ENCODE measurements at regions not wholly inside any gene's neighbourhood (a gene's known extent, or its start where the extent isn't known, plus 50 kb on each side); places are given as distances from the start of the nearest gene placed in this dataset.

DNA sequence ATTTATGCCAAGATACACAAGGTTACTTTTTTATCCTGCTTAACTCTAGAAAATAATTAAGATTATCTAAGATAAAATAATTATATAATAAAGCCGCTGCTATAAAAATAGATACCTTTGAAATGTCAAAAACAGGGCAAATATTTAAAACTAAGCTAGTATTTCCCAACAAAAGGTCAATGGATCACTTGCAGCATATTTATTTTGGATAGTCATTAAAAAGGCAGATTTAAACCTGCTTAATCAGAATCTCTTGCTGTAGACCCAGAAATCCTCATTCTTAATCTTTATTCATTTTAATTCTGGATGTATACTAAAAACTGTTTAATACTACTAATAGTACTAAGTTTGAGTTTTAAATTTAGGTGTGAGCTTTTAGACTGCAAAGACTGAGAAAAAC is 139.0 kb upstream of the CWC22 start:
- no peak for FAIRE-seq
- TF ChIP-seq, protein P1, sequence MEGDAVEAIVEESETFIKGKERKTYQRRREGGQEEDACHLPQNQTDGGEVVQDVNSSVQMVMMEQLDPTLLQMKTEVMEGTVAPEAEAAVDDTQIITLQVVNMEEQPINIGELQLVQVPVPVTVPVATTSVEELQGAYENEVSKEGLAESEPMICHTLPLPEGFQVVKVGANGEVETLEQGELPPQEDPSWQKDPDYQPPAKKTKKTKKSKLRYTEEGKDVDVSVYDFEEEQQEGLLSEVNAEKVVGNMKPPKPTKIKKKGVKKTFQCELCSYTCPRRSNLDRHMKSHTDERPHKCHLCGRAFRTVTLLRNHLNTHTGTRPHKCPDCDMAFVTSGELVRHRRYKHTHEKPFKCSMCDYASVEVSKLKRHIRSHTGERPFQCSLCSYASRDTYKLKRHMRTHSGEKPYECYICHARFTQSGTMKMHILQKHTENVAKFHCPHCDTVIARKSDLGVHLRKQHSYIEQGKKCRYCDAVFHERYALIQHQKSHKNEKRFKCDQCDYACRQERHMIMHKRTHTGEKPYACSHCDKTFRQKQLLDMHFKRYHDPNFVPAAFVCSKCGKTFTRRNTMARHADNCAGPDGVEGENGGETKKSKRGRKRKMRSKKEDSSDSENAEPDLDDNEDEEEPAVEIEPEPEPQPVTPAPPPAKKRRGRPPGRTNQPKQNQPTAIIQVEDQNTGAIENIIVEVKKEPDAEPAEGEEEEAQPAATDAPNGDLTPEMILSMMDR (IDR thresholded peaks at IDR 0.05; ENCODE audit: insufficient read depth, missing control alignments), result no peak
- DNase-seq (ENCODE audit: insufficient read length, low spot score), result no peak

DNA sequence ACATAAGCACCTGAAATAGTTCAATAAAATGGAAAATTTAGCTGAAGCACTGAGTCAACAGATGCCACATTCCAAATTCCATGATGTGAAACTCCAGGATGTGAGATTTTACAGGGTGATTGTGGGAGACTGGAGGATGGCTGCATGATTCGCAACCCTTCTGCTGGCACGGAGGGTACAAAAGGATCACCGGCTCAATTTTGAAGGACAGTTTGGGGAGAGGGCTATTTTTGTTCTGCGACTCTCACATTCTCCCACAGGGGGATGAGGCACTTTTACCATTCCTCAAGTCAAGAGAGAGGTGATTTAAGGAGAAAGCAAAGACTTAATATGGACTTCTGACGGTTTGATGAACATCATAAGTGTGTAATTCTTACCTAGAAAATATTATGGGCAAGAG is 138.1 kb upstream of the CWC22 start:
- TF ChIP-seq, protein P1 (IDR thresholded peaks at IDR 0.05; ENCODE audit: insufficient read depth, missing control alignments), result no peak
- FAIRE-seq (no peak), DNase-seq (ENCODE audit: insufficient read length, low spot score) (no peak)

DNA sequence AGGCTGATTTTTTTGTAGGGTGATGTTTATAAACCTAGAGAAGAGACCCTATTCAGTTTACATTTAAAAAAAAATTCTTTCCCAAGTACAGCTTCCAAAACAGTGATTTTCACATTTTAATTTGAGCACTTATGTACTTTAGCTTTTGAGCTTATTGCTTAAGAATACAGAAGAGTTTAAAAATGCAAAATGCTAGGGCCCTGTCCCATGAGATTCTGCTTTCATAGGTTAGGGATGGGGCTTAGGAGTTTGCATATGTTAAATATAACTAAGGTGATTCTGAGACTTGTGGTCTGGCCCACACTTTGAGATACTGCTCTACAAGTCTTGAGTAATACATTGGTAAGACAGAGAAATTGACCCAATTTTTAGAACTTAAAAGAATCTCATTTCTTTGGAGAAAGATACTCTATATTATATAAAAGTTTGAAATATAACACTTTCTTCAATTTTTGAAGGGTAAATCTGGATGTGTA is 137.3 kb upstream of the CWC22 start:
- TF ChIP-seq, protein P1 (IDR thresholded peaks at IDR 0.05; ENCODE audit: insufficient read depth, missing control alignments), result no peak
- FAIRE-seq, result no peak

DNA sequence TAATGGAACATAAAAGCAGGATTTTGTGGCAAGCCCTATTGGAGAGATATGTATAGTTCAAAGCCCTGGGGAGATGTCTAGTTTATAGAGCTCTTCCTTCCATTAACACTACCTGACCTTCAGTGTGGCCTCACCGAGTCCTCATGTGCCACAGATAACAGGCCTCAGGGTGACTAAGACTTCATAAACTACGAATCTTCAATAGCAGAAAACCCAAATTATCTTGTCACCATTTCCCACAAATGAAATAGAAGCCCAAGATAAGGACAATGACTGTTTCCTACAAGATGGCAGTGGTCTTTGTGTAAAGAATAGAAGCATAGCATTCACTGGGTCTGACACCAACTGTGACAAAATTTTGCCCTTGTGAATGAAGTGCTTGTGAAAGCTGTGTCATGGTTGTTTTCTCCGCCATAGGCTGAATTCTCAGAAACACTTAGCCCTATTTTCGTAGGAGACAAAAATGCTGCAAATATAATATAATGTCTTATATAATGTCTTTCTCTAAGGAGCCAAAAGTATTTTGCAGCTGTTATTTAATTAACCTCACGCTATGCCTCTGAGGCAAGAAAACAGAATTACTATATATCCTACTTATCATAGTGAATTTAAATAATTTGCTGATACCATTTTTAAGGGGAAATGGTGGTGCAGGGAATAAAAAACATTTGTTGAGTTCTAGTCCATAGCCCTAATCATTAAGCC is 136.7 kb upstream of the CWC22 start:
- FAIRE-seq, result no peak

More for the DNA sequence above, 137.3 kb upstream of the CWC22 start:
- no peak for DNase-seq (ENCODE audit: insufficient read length, low spot score)

DNA sequence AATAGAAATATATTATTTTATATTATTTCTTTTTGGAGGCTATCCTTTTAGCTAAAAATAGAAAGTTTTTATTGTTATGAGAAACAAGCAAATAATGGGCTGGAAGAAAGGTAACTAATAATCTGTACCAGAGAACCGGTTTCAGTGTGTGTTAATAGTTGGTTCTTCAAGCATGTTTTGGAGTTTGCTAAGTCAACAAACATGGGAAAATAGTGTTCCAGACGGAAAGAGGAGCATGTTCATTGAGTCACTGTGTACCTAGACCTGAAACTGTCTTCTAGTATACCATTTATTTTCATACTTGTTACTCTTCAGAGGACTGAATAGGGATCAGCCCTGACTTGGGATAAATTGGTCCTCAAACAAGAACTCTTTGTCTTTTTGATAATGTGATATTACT is 134.5 kb upstream of the CWC22 start:
- FAIRE-seq, result no peak
- TF ChIP-seq, protein P1 (IDR thresholded peaks at IDR 0.05; ENCODE audit: insufficient read depth, missing control alignments), result no peak

More for the DNA sequence above, 136.7 kb upstream of the CWC22 start:
- TF ChIP-seq, protein P1 (IDR thresholded peaks at IDR 0.05; ENCODE audit: insufficient read depth, missing control alignments), result no peak
- DNase-seq (ENCODE audit: insufficient read length, low spot score), result no peak

DNA sequence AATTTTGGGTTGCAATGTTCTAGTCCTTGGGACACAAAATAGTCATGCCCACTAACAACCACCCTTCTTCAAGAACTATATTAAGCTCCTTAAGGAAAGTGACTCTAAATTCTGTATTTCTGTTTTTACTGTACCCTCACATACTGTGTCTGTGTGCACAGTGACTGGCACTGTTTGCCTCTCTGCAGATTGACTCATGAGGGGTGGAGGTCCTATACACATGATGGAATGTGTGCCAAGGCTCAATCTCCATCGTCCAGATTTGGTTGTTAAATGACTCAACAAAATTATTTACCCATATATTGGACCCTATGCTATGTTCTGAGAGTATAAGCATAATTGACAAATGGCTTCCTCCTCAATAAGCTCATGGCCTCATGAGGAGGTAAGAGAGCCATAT is 126.6 kb upstream of the CWC22 start:
- TF ChIP-seq, protein P1 (IDR thresholded peaks at IDR 0.05; ENCODE audit: insufficient read depth, missing control alignments), result no peak
- no peak for FAIRE-seq
- DNase-seq (ENCODE audit: insufficient read length, low spot score), result no peak

More for the DNA sequence above, 134.5 kb upstream of the CWC22 start:
- DNase-seq (ENCODE audit: insufficient read length, low spot score), result no peak

DNA sequence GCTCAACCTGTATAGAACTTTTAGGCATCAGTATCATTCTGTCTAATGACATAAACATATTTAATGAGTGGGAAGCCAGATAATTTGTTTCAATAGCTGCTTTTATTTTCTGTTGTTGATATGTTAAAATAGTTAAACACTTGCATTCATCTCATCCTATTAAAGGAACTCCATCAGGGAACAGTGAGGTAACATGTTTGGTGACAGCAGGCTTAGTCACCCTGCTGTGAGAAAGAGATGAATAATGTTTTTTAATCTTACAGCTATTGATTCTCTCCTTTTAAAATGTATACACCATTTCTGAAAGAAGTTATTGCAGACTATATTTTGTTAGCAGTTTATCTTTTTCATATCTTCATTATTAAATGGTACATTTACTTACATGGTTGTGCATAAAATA is 123.3 kb upstream of the CWC22 start:
- DNase-seq (ENCODE audit: insufficient read length, low spot score) (no peak), FAIRE-seq (no peak)
- TF ChIP-seq, protein P1 (IDR thresholded peaks at IDR 0.05; ENCODE audit: insufficient read depth, missing control alignments), result no peak

Measured in D721Med (cell line).